Stimulated activated CD4-positive, alpha-beta T cell treated with anti-CD3 and anti-CD28 coated beads, Interleukin-15, amount 100 ng/mL, for 24 hours (primary cell): ENCODE measurements at regions not wholly inside any gene's neighbourhood (a gene's known extent, or its start where the extent isn't known, plus 50 kb on each side); places are given as distances from the start of the nearest gene placed in this dataset.
"Not testable (repeated sequence)": the region's sequence is repeated elsewhere in the genome, so short reads cannot be mapped to it uniquely, and the experiment has no call there.

Experiments
- DNase-seq: peaks from one replicate; pipeline ENCODE4 v3.0.0-alpha.2; 2020

- DNase-seq = no peak
These were observed 83.5 kb upstream of the WAC start for GRCh38 chr10:28449382-28449781.

DNA sequence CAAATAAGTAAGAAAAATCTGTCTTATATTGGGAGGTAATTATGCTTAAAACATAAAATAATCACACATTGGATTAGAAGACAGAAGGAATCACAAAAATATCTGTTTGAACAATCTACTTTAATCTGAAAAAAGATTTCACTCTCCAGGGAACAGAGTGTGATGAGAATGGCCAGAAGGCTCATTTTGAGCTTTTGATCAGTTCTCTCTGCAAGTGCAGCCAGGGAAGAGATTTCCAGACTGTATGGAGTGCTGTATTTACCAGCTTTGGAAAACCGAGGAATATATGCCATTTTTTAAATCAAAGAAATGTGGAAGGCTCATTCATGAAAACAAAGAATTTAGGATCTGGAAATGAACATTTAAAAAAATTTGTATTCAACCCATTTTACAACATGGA lies 83.0 kb upstream of the WAC start:
- no peak for DNase-seq

DNA sequence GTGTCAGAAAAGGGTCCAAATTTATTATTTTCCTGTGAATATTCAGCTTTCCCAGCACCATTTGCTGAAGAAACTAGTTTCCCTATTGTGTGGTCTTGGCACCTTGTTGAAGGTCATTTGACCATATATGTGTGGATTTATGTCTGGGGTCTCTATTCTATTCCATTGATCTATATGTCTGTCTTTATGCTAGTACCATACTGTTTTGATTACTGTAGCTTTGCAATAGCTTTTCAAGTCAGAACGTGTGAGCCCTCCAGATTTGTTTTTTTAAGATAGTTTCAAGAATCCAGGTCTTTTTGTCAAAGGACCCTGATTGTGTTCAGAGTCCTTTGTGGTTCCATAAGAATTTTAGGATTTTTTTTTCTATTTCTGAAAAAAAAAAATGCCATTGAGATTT lies 79.0 kb upstream of the WAC start:
- no peak for DNase-seq

- no peak for DNase-seq
These were observed 75.8 kb upstream of the WAC start for GRCh38 chr10:28457110-28457509.

DNA sequence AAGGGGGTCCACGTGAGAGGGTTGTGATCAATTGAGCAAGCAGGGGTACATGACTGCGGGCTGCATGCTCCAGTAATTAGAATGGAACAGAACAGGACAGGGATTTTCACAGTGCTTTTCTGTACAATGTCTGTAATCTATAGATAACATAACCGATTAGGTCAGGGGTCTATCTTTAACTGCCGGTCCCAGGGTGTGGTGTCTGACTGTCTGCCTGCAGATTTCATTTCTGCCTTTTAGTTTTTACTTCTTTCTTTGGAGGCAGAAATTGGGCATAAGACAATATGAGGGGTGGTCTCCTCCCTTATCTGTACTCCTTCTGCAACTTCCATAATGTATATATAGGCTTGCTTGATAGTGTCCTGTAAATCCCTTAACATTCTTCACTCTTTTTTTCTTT lies 75.0 kb upstream of the WAC start:
- DNase-seq = not testable (repeated sequence)

- DNase-seq = no peak
These were observed 73.3 kb upstream of the WAC start for GRCh38 chr10:28459453-28460144.

DNA sequence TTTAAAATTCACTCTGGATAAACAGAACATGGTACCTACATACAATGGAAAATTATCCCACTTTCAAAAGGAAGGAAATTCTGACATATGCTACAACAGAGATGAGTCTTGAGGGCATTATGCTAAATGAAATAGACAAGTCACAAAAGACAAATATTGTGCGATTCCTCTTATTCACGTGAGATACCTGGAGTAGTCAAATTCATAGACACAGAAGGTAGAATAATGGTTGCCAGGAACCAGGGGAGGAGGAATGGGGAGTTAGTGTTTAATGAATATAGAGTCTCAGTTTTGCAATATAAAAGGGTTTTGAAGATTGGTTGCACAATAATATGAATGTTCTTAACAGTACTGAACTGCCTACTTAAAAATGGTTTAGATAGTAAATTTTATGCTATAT lies 69.8 kb upstream of the WAC start:
- no peak for DNase-seq

DNA sequence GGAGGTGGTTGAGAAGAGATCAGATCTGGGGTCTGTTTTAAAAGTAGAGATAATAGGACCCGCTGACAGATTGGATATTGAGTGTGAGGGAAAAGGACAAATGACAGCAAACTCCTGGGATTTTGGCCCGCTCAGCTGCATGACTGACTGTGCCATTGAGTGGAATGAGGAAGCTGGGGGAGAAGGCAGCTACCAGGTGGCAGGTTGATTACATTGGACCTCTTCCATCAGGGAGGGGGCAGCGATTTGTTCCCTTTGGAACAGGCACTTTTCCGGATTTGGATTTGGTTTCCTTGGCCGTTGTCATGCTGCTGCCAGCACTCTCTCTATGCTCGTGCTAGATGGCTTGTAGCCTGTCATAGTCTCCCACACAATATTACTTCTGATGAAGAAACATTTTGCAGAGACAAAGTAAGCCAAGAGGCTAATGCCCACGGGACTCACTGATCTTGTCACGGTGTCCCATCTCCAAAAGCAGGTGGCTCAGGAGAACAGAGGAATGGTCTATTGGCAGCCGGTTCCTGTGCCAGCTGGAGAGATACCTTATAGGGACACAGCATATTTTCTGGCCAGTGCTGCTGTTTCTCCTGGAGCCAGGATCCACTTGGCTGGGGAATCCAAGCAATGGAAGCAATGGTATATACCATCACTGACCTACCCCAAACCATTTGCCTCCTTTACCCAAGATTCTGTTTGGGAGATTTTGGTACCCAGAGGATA lies 69.1 kb upstream of the WAC start:
- no peak for DNase-seq

DNA sequence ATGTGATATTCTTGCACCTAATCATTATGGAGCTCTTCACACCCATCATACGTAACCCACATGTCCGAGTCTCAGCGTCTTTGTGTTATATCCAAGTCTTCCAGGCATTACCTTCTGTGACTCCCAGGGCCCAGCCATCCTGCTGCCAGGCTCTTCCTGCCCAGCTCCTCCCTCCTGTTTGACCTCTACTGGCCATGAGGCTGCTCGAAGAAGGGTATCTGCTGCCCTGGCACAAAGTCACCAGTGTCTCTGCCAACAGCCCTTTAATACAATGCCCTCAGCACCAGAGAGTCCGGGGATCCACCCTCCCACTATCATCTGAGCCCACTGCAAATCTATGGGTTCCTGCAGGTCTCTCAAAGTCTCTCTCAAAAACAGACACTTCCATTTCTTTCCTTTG lies 65.3 kb upstream of the WAC start:
- DNase-seq = no peak

- DNase-seq = no peak
These were observed 64.0 kb upstream of the WAC start for GRCh38 chr10:28468707-28469483.

GRCh38 chr10:28470873-28471651 lies 61.9 kb upstream of the WAC start:
- DNase-seq = no peak

- no peak for DNase-seq
These were observed 61.3 kb upstream of the WAC start for GRCh38 chr10:28471652-28472050.

- no peak for DNase-seq
These were observed 54.3 kb upstream of the WAC start for GRCh38 chr10:28478646-28479045.

- no peak for DNase-seq
These were observed 53.5 kb upstream of the WAC start for GRCh38 chr10:28479425-28479865.

- DNase-seq = no peak
These were observed 52.8 kb upstream of the WAC start for GRCh38 chr10:28479927-28480627.

DNA sequence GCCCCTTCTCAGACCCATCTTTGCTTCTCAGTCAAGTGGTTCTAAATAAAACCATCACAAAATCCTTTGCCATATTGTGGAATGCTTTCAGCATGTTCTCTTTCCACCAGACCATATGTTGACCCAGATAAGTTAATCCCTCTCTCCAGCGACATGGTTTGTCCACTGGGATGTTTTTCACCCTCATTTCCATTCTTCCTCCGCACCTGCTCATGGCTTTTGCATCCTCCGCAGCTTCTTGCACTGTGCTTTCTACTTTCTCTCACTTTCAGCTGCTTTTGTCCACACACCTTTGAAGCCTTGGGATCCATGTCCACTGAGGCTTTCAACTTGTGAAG lies 52.3 kb upstream of the WAC start:
- DNase-seq = no peak

GRCh38 chr10:28481346-28481745 lies 51.6 kb upstream of the WAC start:
- DNase-seq = not testable (repeated sequence)

GRCh38 chr10:28481968-28482367 lies 51.0 kb upstream of the WAC start:
- no peak for DNase-seq
